GM19372 (cell line): ENCODE measurements at regions not wholly inside any gene's neighbourhood (a gene's known extent, or its start where the extent isn't known, plus 50 kb on each side); places are given as distances from the start of the nearest gene placed in this dataset.

Source experiments
- ATAC-seq: cut with Tn5 transposase; IDR thresholded peaks from one replicate; pipeline ENCODE4 v1.9.1; 2021; ENCODE audit warnings: mild to moderate bottlenecking, low read depth, moderate library complexity; ENCODE audit not compliant: unreplicated experiment

- ATAC-seq, result no peak
These were observed 155.4 kb upstream of the FAM9B start for GRCh38 chrX:9189286-9189685.

GRCh38 chrX:9191392-9191791 is 157.5 kb upstream of the FAM9B start:
- ATAC-seq, result no peak

GRCh38 chrX:9195199-9195880 is 161.4 kb upstream of the FAM9B start:
- ATAC-seq, result no peak

GRCh38 chrX:9196961-9197640 is 163.2 kb upstream of the FAM9B start:
- no peak for ATAC-seq

- ATAC-seq, result no peak
These were observed 170.6 kb upstream of the FAM9B start for GRCh38 chrX:9204560-9204959.

- no peak for ATAC-seq
These were observed 171.8 kb upstream of the FAM9B start for GRCh38 chrX:9205599-9206223.

- ATAC-seq, result no peak
These were observed 173.2 kb upstream of the FAM9B start for GRCh38 chrX:9207142-9207541.

- no peak for ATAC-seq
These were observed 177.3 kb upstream of the FAM9B start for GRCh38 chrX:9211269-9211668.

GRCh38 chrX:9221781-9222180 is 187.9 kb upstream of the FAM9B start:
- ATAC-seq, result no peak

GRCh38 chrX:9222299-9222698 is 188.4 kb upstream of the FAM9B start:
- no peak for ATAC-seq

GRCh38 chrX:9227276-9227675 is 193.3 kb upstream of the FAM9B start:
- no peak for ATAC-seq

GRCh38 chrX:9231491-9231890 is 197.6 kb upstream of the FAM9B start:
- ATAC-seq, result no peak

GRCh38 chrX:9233141-9233540 is 199.2 kb upstream of the FAM9B start:
- ATAC-seq, result no peak

- ATAC-seq, result no peak
These were observed 200.4 kb upstream of the FAM9B start for GRCh38 chrX:9234315-9234714.

- no peak for ATAC-seq
These were observed 201.8 kb upstream of the FAM9B start for GRCh38 chrX:9235722-9236121.

- ATAC-seq, result no peak
These were observed 207.0 kb upstream of the FAM9B start for GRCh38 chrX:9240956-9241355.

- no peak for ATAC-seq
These were observed 207.5 kb upstream of the FAM9B start for GRCh38 chrX:9241427-9241826.

- ATAC-seq, result no peak
These were observed 215.3 kb upstream of the FAM9B start for GRCh38 chrX:9249051-9249846.

GRCh38 chrX:9252182-9252581 is 212.7 kb upstream of the TBL1X start:
- no peak for ATAC-seq

GRCh38 chrX:9253211-9253610 is 211.6 kb upstream of the TBL1X start:
- no peak for ATAC-seq
